ENCODE measurements at regions not wholly inside any gene's neighbourhood (a gene's known extent, or its start where the extent isn't known, plus 50 kb on each side); places are given as distances from the start of the nearest gene placed in this dataset.

- Histone ChIP-seq H3K9me1 (ENCODE audit: control insufficient read depth, insufficient read depth, low read length) (no peaks in the 10 kb centered on the region), H3K9me3 (replicated peaks; ENCODE audit: control insufficient read depth, insufficient read depth, low read depth, low read length) (no peaks in the 10 kb centered on the region), H3K4me1 (replicated peaks in 1 of 2; ENCODE audit: control insufficient read depth in 2 of 2, insufficient read depth in 2 of 2, low read length in 2 of 2) (no peaks in the 10 kb centered on the region), H3K27me3 (ENCODE audit: control insufficient read depth in 2 of 2, insufficient read depth in 2 of 2, low read length in 2 of 2) (no peaks in the 10 kb centered on the region), H3K9ac (ENCODE audit: insufficient read depth in 1 of 2, low read depth in 2 of 2, low read length in 2 of 2) (no peak overlapping the region), H3K4me2 (ENCODE audit: insufficient read depth, low read length) (no peak overlapping the region), H3K36me3 (ENCODE audit: control insufficient read depth, insufficient read depth, low read length) (no peaks in the 10 kb centered on the region), H3K27ac (ENCODE audit: extremely low read depth, low read depth, low read length) (no peak overlapping the region), H2AFZ (ENCODE audit: low read depth, low read length) (no peak overlapping the region), H3K4me3 (no peak overlapping the region), H3K79me2 (ENCODE audit: control insufficient read depth, insufficient read depth, low read length) (no peaks in the 10 kb centered on the region), H4K20me1 (replicated peaks; ENCODE audit: control insufficient read depth, insufficient read depth, low read length) (no peaks in the 10 kb centered on the region)
- 9% methylated on average over 2 of the region's 2 CpGs for WGBS (ENCODE audit: insufficient coverage, low coverage, missing lambda C conversion rate)
- no TSS peak for BruUV-seq (replicated peaks)
- intact Hi-C loops (cut with micrococcal nuclease), result no loop called here
- POLR2A ChIA-PET, result no interaction called here
- TF ChIP-seq CBX1 (IDR thresholded peaks at IDR 0.05; ENCODE audit: low read depth) (no peak), SIX5 (IDR thresholded peaks at IDR 0.05; ENCODE audit: borderline replicate concordance in 1 of 2, insufficient read depth in 1 of 2, low read depth in 1 of 2, low read length in 2 of 2) (no peak), POLR3G (IDR thresholded peaks at IDR 0.05; ENCODE audit: extremely low read depth, insufficient read length, insufficient replicate concordance) (no peak), TEAD4 (IDR thresholded peaks at IDR 0.05; ENCODE audit: low read length) (no peak), TEAD4 (CRISPR knock-in tag; IDR thresholded peaks at IDR 0.05; ENCODE audit: borderline replicate concordance) (no peak), SOX6 (IDR thresholded peaks at IDR 0.05) (no peak), ZNF644 (tag; IDR thresholded peaks at IDR 0.05; ENCODE audit: low read depth) (no peak), KAT8 (IDR thresholded peaks at IDR 0.05; ENCODE audit: low read depth) (no peak)
- TF ChIP-seq, protein P1, sequence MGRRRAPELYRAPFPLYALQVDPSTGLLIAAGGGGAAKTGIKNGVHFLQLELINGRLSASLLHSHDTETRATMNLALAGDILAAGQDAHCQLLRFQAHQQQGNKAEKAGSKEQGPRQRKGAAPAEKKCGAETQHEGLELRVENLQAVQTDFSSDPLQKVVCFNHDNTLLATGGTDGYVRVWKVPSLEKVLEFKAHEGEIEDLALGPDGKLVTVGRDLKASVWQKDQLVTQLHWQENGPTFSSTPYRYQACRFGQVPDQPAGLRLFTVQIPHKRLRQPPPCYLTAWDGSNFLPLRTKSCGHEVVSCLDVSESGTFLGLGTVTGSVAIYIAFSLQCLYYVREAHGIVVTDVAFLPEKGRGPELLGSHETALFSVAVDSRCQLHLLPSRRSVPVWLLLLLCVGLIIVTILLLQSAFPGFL (CRISPR knock-in tag; IDR thresholded peaks at IDR 0.05), result no peak
- no peak for FAIRE-seq
- in situ Hi-C loops (cut with MboI), result no loop called here
- DNase-seq (ENCODE audit: extremely low read depth in 1 of 4, low spot score in 3 of 4), result no peak
- no peak for ATAC-seq
- CTCF ChIA-PET (ENCODE audit: low intra/inter-chr PET ratio), result no interaction called here
Measured at GRCh38 chr17:11047228-11047627, 193.8 kb upstream of the SHISA6 start.
